NCI-H2107 treated with DMSO at 0.1 percent for 48 hours (cell line): ENCODE measurements at regions not wholly inside any gene's neighbourhood (a gene's known extent, or its start where the extent isn't known, plus 50 kb on each side); places are given as distances from the start of the nearest gene placed in this dataset.
"Not testable (repeated sequence)": the region's sequence is repeated elsewhere in the genome, so short reads cannot be mapped to it uniquely, and the experiment has no call there.

ENCODE experiments used
- DNase-seq: peaks from one replicate; lab custom pipeline; 2025; ENCODE audit not compliant: unreplicated experiment; lab: John Stamatoyannopoulos, UW

DNA sequence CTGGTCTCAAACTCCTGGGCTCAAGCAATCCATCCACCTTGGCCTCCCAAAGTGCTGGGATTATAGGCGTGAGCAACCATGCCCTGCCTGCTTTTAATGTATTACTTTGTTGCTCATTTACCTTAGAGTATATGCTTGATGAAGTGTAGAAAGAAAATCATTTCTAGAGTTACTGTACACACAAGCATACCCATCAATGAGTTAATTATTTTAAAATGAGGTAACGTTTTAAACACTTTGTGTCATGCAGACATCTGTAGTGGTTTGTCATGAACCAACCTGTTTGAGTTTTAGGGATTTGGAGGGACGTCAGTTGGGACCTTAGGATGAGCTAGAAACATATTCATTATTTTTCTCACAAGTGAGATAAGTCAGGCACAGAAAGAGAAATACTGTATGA, 332.4 kb upstream of the IGF1R start:
- DNase-seq = no peak

DNA sequence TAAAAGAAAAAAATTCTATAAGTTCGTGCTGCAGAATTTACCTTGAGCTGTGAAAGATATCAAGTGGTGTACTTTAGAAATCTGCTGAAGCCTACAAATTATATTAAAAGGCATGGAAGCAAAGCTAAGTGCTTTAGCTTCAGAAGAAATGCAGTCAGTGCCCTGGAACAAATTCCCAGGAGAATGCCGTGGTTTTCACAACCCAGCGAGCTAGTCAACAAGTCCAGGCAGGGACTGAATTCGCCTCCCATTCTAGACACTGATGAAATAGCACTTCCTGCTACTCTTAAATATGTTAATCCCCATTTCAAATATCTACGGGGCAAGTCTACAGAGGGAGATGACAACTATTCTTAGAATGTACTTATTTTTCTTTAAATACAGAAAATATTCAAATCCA, 326.4 kb upstream of the IGF1R start:
- peak; percentile 70 for DNase-seq

DNA sequence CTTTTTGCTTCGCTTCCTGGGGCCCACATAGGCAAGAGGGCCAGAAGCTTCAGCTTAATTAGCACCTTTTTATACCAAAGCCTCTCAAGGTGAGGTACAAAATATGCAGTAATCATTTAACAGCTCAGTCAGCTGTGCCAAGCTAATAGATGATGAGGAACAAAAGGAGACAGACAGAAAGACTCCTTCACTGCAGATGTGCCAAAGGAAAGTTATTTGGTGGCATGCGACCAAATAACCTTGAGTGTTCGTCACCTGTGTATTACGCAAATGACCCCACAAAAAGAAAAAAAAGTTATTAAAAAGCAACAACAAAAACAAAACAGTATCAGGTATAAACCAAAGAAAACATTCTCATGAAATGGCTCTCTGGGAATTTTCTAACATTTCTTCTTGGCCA, 325.8 kb upstream of the IGF1R start:
- peak; percentile 18 for DNase-seq

DNA sequence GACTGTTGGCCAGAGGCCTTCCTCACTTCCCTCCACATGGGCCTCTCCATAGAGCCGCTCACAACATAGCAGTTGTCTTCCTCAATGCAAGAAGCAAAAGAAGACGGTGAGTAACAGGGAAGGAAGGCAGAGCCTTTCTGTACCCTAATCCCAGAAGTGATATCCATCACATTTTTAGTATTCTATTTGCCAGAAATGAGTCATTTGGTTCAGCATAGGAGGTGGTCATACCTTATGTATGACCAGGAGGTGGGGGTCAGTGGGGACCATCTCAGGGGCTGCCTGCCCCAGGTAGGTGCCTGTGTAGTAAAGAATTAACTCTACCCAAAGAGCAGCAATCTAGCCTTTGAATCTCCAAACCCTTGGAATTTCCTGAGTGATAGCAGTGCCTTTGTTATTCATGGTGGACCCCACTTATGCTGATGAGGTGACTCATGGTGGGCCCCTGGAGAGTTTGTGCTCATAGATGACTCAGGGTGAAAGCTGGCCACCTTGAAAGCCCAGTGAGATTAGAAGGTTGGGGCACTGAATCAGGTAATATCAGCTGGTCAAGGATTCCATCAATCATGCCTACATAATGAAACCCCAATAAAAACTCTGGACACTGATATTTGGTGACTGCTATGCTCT, 323.9 kb upstream of the IGF1R start:
- DNase-seq = no peak

- no peak for DNase-seq
Measured at GRCh38 chr15:98326804-98327203, 321.5 kb upstream of the IGF1R start.

GRCh38 chr15:98330258-98330657, 318.1 kb upstream of the IGF1R start:
- no peak for DNase-seq

DNA sequence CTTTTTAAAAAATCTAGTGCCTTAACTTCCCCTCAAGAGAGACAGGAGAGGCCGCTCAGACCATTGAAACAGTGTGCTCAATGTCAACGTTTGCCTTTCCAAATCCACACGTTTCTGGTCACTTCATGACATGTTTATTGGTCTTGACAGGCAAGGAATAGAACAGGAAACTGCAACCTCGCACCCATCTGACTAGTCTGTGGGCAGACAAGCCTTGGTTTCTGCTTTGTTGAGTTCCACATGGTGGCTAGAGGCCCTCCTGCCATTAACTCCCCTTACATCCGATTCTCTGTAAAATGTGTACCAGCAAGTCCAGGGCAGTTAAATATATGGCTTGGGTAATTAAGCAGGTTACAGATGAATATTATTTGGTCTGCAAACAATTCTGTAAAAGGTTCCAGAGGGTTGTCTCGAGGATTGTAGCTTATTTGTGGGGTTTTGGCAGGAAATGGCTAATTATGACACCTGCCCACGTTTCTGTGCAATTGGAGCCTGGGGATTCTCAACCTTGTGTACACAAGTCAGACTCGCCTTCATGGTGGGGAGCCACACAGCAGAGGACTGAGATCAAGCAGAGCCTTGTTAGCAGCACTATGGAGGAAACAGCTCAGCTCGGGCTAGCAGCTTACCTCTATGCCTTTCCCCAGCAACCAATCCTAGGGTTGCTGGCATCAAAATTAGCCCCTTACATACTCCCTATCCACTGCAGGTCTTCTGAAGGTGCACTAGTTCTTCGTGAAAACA, 317.5 kb upstream of the IGF1R start:
- peak; percentile 4 for DNase-seq

DNA sequence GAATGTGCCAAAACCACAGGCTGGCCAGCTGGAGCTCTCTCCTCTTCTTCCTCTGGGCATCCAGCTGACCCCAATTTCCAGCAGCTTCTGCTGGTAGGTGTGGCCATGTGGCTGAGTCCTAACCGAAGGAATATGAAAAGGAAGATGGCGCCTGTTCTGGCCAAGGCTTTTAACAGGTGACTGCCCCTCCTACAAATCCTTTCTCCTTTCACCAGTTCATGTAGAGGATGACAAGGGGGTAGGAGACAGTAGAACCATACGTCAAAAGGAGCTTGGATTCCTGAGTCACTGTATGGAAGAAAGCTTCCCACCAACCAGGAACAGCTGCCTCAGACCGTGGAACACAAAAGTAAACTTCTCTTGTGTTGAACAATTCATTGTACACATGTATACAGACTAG, 316.7 kb upstream of the IGF1R start:
- no peak for DNase-seq

DNA sequence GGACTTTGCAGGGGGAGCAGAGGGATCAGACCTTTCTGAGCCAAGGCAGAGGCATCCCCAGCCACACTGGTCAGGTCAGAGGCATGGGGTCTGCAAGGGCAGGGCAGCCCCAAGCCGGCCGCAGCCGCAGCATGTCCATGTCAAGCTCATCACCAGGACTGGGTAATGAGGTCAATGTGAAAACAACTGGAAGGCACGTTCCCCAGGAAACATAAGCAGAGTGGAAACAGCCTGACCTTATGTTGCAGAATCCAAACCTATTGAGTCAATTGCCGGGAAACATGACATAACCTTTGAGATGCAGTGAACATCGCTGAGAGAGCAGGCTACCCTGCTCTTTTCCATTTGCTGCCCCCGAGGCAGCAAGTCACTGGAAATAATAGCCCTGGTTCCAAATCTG, 315.1 kb upstream of the IGF1R start:
- DNase-seq = no peak

DNA sequence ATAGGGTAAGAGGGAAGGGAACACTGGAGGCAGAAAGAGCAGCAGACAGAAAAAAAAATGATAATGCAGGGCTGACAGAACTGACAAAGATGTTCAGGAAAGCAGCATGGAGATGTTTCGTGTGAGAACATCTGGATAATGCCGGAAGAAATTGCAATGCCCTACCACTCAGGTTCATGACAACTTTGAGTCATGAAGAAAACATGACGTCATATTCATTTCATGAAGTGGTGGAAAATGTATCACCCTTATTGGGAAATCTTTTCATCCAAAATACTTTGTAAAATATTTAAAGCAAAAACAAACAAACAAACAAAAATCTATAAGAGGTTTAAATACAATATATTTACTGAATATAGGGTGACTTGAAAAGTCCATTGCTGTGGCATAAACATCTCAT, 305.4 kb upstream of the IGF1R start:
- no peak for DNase-seq

DNA sequence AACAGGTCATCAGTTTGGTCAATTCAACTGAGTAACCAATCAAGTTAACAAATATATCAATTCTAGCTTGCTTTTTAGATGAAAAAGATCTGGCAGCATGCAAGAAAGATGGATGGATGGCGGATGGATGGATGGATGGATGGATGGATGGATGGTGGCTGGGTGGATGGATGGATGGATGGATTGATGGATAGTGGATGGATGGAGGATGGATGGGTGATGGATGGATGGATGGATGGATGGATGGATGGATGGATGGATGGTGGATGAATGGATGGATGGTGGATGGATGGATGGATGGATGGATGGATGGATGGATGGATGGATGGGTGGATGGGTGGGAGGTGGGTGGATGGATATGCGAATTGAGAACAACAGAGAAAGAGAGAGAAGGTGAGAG, 303.7 kb upstream of the IGF1R start:
- no peak for DNase-seq

DNA sequence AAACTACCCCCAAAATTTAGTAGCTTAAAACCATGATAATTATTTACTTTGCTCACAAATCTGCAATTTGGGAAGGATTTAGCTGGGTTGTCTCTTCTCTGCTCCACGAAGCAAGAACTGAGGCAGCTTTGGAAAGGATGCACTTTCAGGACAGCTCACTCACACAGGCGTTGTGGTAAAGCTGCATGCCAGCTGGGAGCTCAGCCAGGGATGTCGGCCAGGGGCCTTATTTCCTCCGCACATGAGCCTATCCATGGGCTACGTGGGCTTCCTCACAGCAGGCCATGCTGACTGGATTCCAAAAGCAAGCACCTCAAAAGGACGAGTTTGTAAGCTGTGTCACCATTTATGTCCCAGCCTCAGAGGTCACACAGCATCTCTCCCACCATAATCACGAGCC, 301.3 kb upstream of the IGF1R start:
- no peak for DNase-seq

- DNase-seq = no peak
Measured at GRCh38 chr15:98347866-98348265, 300.5 kb upstream of the IGF1R start.

DNA sequence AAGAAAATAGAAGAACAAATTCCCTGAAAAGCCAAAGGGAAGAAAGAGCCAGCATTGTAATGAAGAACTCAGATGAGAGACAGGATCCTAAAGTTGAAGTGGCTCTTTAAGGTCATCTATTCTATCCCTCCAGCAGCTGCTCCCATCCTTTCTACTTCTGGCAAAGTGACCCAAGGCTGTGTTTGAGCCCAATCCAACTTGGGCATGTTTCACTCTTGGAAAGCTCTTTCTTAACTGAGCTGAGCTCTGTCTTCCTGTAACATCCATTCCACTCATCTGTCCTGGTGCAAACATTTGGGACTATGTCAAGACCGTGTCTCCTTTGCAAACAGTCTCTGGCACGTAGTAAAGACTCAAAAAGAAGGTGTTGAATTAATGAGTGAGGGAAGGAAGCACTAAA, 298.1 kb upstream of the IGF1R start:
- DNase-seq = no peak

DNA sequence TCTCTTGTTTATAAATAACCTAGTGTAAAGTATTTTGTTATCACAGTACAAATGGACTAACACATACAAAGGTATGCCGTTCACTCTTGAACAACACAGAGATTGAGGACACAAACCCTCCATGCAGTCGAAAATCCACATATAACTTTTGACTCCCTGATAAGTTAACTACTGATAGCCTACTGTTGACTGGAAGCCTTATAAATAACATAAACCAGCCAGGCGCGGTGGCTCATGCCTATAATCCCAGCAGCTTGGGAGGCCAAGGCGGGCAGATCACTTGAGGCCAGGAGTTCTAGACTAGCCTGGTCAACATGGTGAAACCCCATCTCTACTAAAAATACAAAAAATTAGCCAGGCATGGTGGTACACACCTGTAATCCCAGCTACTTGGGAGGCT, 290.1 kb upstream of the IGF1R start:
- DNase-seq = not testable (repeated sequence)

- DNase-seq = no peak
Measured at GRCh38 chr15:98358971-98359370, 289.4 kb upstream of the IGF1R start.

- DNase-seq = no peak
Measured at GRCh38 chr15:98363416-98363815, 284.9 kb upstream of the IGF1R start.

DNA sequence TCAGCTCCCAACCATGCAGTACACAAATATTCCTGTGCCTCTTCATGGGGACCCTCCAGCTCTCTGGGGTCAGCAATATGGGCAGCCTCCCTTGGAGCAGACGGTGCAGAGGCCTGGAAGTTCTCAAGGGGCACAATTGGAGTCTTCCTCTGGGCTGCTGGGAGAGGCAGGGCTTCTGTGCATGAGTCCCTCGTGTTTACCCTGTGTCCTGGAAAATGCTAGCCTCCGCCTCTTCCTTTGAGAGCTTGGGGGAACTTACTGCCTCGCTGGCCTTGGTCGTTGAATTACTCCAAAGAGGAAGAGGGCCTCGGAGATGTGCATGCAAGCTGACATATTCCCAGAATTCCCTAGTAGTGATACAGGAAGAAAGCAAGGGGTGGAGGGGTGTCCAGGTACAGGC, 284.4 kb upstream of the IGF1R start:
- DNase-seq = no peak

DNA sequence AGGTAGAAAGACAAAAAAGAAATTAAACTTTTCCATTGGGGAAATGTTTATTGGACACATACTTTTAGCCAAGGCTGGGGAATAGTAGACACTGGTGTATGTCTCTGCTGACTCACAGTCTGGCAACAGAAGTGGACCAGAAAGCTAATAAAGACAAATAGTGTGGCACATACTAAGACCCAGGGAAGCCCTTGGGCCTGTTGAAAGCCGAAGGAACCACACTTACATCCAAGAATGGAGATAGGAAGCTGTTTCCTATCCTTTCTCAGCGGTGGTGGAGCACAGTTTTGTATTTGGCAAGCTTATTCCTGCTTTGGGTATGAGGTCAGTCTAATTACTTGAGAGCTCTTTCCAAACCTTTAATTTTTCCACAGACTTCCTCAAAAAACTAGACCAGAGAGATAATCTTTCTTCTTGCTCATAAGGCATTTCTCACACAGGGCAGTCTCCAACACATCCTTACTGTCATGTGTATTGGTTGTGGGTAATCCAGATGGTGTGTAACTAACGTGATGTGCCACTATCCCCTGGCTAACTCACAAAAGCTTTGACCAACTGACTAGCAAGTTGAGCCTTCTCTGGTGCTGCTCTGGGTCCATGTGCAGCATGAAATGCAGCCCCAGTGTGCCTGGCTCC, 279.1 kb upstream of the IGF1R start:
- no peak for DNase-seq

- no peak for DNase-seq
Measured at GRCh38 chr15:98375513-98376340, 272.6 kb upstream of the IGF1R start.

GRCh38 chr15:98380721-98381120, 267.6 kb upstream of the IGF1R start:
- no peak for DNase-seq

GRCh38 chr15:98381446-98381845, 266.9 kb upstream of the IGF1R start:
- no peak for DNase-seq
